ENCODE measurements at regions not wholly inside any gene's neighbourhood (a gene's known extent, or its start where the extent isn't known, plus 50 kb on each side); places are given as distances from the start of the nearest gene placed in this dataset.

GRCh38 chr12:13486794-13487193 is 290.3 kb downstream of the EMP1 start:
- H3K4me3 ChIP-seq (ENCODE audit: low read length), result no peak overlapping the region
- DNase-seq (ENCODE audit: low read depth, low spot score), result no peak

- no peak overlapping the region for H3K4me3 ChIP-seq (ENCODE audit: low read length)
- DNase-seq (ENCODE audit: low read depth, low spot score), result no peak
Observed at GRCh38 chr12:13478650-13479181, 282.2 kb downstream of the EMP1 start.

GRCh38 chr12:13474381-13474780 is 277.9 kb downstream of the EMP1 start:
- H3K4me3 ChIP-seq (ENCODE audit: low read length), result no peak overlapping the region

GRCh38 chr12:13472690-13473089 is 276.2 kb downstream of the EMP1 start:
- peak; percentile 2 for DNase-seq (ENCODE audit: low read depth, low spot score)
- no peak overlapping the region for H3K4me3 ChIP-seq (ENCODE audit: low read length)

More at GRCh38 chr12:13474381-13474780, 277.9 kb downstream of the EMP1 start:
- DNase-seq (ENCODE audit: low read depth, low spot score), result no peak

- DNase-seq (ENCODE audit: low read depth, low spot score), result no peak
- no peak overlapping the region for H3K4me3 ChIP-seq (ENCODE audit: low read length)
Observed at GRCh38 chr12:13471471-13471870, 274.9 kb downstream of the EMP1 start.

DNA sequence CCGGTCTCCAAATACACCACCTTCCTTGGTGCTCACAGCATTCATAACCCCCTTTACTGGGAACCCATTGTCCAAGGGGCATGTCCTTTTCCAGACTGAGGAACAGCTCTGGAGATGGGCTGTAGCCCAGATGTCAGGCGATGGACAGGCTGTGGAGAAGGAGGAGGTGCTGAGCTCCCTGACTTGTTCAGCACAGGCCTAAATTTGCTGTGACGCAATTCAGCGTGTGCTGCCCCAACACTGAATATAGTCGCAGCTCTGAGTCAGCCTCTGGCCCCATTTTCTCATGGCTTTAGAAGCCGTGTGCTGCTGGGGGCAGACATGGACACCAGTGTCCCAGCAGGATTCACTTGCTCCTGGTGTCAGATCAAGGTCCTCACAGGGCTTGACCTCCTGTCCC is 269.1 kb downstream of the EMP1 start:
- DNase-seq (ENCODE audit: low read depth, low spot score), result no peak

DNA sequence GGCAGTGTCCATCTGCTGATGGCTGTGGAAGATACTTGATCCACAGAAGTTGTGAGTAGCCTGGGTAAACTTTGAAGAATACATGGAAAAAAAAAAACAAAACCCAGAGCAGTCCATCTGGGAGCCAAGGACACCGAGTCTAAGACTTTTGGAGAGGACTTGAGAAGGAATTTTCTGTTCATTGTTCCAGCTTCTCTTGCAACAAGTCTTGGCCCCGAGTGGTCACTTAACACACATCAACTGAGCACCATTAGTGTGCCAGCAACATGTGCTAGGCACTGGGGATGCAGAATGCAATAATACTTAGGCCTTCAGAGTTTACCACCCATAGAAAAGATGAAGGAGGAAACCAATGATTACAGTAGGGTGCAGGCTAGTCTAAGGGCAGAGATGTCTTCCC is 266.7 kb downstream of the EMP1 start:
- H3K4me3 ChIP-seq (ENCODE audit: low read length), result no peak overlapping the region
- no peak for DNase-seq (ENCODE audit: low read depth, low spot score)

More for the DNA sequence above, 269.1 kb downstream of the EMP1 start:
- H3K4me3 ChIP-seq (ENCODE audit: low read length), result no peak overlapping the region

GRCh38 chr12:13462450-13462849 is 265.9 kb downstream of the EMP1 start:
- no peak overlapping the region for H3K4me3 ChIP-seq (ENCODE audit: low read length)
- no peak for DNase-seq (ENCODE audit: low read depth, low spot score)

GRCh38 chr12:13455778-13456144 is 259.2 kb downstream of the EMP1 start:
- DNase-seq (ENCODE audit: low read depth, low spot score), result no peak
- H3K4me3 ChIP-seq (ENCODE audit: low read length), result no peak overlapping the region

DNA sequence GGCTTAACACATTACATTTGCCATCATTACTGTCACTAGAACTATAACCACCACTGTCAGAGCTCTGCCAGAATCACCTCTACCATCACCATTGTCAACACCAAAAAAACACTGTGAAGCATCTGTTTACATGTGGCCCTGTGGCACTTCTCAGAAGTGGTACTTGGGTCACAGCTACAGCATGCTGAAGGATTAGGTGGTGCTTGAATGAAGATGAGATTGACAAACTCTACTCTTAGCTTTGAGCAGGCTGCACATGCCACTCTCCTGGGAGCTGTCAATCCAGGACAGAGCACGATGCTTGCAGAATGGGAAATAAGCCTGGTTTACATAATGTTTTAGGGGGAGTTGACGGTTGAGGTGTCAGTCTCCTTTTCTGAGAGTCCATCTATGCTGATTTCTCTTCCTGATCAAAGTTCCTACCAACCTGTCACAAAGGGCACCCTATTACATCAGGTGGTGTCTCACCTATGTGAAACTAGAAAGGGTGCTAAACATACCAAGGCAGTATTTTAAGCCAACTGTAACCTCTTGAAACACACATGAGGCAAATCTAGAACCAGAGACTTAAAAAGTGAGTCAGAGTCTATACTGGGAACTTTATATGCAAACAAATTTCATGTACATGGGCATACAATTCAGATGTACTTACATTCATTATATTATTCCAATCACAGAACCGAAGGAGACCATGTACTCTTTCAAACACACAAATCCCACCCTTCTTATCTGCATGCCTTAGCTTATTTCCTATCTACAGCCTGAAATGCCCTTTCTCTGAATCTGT is 258.7 kb downstream of the EMP1 start:
- DNase-seq (ENCODE audit: low read depth, low spot score), result no peak
- H3K4me3 ChIP-seq (ENCODE audit: low read length), result no peak overlapping the region

GRCh38 chr12:13452955-13453570 is 256.5 kb downstream of the EMP1 start:
- no peak overlapping the region for H3K4me3 ChIP-seq (ENCODE audit: low read length)
- DNase-seq (ENCODE audit: low read depth, low spot score), result no peak

DNA sequence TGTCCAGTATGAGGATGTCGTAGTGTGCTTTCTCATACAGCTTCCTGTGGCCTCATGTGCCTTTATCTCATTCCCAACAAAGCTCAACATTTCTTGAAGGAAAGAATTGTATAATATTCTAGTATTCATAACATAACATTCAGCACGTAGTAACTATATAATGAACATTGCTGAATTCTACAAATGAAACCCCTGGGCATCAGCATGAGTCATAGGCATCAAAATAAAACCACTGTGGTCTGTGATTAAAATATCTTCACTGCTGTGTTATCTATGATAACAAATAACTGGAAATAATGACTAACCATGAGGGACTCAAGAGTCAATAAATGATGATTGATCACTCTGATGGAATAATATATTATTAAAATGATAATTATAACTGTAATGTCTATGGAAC is 255.2 kb downstream of the EMP1 start:
- DNase-seq (ENCODE audit: low read depth, low spot score), result no peak
- no peak overlapping the region for H3K4me3 ChIP-seq (ENCODE audit: low read length)

DNA sequence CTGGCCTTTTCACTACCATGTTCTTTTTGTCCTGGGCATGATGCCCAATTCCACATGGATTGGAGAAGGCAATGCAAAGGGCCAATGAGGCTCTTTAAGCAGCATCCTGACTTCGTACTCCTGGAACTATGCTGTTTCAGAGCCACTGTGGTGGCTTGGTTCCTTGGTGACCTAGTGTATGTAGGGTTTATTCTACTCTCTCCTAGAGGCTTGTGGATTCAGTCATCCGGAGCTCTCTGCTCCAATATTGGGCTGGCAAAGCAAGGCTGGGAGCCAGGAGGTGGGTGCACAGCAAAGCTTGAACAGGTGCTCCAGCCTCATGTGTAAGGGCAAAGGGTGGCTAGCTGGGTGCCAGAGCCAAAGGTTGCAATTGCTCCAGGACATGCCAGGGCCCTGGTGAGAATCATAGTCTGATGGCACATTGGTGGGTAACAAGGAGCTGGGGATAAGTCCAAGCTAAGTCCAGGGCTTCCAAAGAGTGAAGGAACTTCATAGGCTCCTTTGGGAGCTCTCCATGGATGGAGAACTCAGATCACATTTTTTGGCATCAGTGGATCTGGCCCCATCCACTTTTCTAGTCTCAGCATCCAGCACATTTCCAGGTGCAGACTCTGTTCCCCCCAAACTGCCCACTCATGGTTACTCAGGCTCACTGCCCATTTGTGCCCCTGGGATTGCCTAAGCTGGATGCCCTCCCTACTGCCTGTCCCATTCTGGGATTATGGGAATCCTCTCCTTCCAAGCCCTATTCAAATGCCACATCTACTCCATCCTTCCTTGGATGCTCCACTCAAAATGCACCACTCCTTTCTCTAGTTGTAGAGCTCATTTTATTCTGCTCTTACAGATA is 253.9 kb downstream of the EMP1 start:
- no peak for DNase-seq (ENCODE audit: low read depth, low spot score)
- H3K4me3 ChIP-seq (ENCODE audit: low read length), result no peak overlapping the region

GRCh38 chr12:13444076-13444475 is 247.6 kb downstream of the EMP1 start:
- DNase-seq (ENCODE audit: low read depth, low spot score), result no peak

GRCh38 chr12:13443498-13443897 is 247.0 kb downstream of the EMP1 start:
- H3K4me3 ChIP-seq (ENCODE audit: low read length), result no peak overlapping the region
- no peak for DNase-seq (ENCODE audit: low read depth, low spot score)

More at GRCh38 chr12:13444076-13444475, 247.6 kb downstream of the EMP1 start:
- no peak overlapping the region for H3K4me3 ChIP-seq (ENCODE audit: low read length)

- no peak overlapping the region for H3K4me3 ChIP-seq (ENCODE audit: low read length)
- DNase-seq (ENCODE audit: low read depth, low spot score), result no peak
Observed at GRCh38 chr12:13443028-13443427, 246.5 kb downstream of the EMP1 start.

DNA sequence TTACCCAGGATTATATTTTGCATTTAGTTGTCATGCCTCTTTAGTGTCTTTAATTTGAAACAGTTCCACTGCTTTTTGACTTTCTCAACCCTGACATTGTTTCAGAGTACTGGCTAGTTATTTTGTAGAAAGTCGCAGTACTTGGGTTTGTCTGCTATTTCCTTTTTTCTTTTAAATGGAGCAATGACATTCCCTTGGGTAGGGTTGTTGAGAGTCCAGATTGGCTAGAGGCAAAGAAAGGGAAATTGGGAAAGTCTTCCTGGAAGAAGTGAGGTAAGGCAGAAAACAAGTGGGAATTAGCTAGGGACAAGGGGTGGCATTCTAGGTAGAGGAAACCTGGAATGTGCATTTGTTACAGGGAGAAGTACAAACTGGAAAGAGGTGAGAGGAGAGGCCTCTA is 245.9 kb downstream of the EMP1 start:
- no peak for DNase-seq (ENCODE audit: low read depth, low spot score)
- no peak overlapping the region for H3K4me3 ChIP-seq (ENCODE audit: low read length)

GRCh38 chr12:13440844-13441243 is 244.3 kb downstream of the EMP1 start:
- no peak for DNase-seq (ENCODE audit: low read depth, low spot score)
- H3K4me3 ChIP-seq (ENCODE audit: low read length), result no peak overlapping the region

DNA sequence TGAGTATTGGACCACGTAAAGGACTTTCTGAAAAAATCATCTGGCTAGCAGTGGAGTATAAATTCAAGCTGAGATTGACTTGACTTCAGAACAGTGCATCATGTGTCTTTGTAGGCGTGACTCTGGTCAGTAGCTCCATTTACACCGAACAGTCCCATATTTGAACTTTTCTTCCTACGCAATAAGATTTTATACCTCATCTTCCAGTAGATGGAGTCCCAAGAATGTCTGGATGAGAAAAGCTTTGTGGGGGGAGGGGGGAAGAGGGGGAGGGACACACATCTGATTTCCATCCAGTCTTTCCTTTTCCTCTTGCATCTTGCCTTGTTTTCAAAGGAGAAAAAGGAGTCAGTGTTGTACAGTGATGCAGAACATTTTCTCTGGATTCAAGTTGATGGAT is 241.0 kb downstream of the EMP1 start:
- DNase-seq (ENCODE audit: low read depth, low spot score), result no peak
- H3K4me3 ChIP-seq (ENCODE audit: low read length), result no peak overlapping the region

Data from Jurkat, Clone E6-1 (cell line).